ENCODE measurements at regions not wholly inside any gene's neighbourhood (a gene's known extent, or its start where the extent isn't known, plus 50 kb on each side); places are given as distances from the start of the nearest gene placed in this dataset.
"Not testable (repeated sequence)": the region's sequence is repeated elsewhere in the genome, so short reads cannot be mapped to it uniquely, and the experiment has no call there.

GRCh38 chr16:66085651-66086050 is 280.8 kb upstream of the CDH5 start:
- Mint-ChIP-seq H3K27ac (no peak overlapping the region), H3K27me3 (no peaks in the 10 kb centered on the region), H3K4me1 (no peaks in the 10 kb centered on the region), H3K4me3 (no peak overlapping the region), H3K9me3 (no peaks in the 10 kb centered on the region)
- no peak for ATAC-seq
- no peak for DNase-seq

GRCh38 chr16:66084731-66085130 is 281.8 kb upstream of the CDH5 start:
- H3K4me1 Mint-ChIP-seq, ATAC-seq, H3K4me3 Mint-ChIP-seq, H3K9me3 Mint-ChIP-seq, H3K27me3 Mint-ChIP-seq, DNase-seq, H3K27ac Mint-ChIP-seq: not testable (repeated sequence)

- no peak for DNase-seq
- H3K27me3 Mint-ChIP-seq, result no peaks in the 10 kb centered on the region
- H3K4me3 Mint-ChIP-seq, result no peak overlapping the region
These were observed 282.2 kb upstream of the CDH5 start for GRCh38 chr16:66084306-66084705.

DNA sequence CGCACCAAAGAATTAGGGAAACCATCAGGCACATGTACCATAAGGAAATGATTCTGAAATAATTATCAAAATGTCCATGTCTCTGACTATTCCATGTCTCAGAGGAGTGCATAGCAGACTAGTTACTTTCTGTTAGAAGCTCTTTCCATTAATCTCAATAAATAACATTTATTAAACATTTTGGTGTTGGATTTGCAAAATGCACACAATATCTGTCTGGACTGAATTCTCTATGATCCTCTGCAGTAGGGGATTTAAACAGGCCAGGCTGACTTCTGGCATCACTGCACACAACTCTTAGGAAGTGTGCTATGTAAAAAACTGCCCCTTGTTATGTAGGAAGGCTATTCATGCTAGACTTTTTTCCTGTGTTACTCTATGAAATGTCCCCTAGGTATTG is 283.3 kb upstream of the CDH5 start:
- Mint-ChIP-seq H3K4me1 (no peaks in the 10 kb centered on the region), H3K27me3 (peaks cover 6% of the 10 kb centered on the region), H3K4me3 (no peak overlapping the region), H3K27ac (no peak overlapping the region), H3K9me3 (peaks cover 0 to 4% of the 10 kb centered on the region in 2 donors)
- DNase-seq (no peak), ATAC-seq (no peak)

More at GRCh38 chr16:66084306-66084705, 282.2 kb upstream of the CDH5 start:
- Mint-ChIP-seq H3K4me1 (no peaks in the 10 kb centered on the region), H3K9me3 (no peaks in the 10 kb centered on the region), H3K27ac (no peak overlapping the region)
- ATAC-seq, result no peak

GRCh38 chr16:66082424-66082823 is 284.1 kb upstream of the CDH5 start:
- H3K27me3 Mint-ChIP-seq, result peaks cover 7% of the 10 kb centered on the region
- DNase-seq (no peak), ATAC-seq (no peak)
- H3K4me3 Mint-ChIP-seq, result no peak overlapping the region
- peaks cover 0 to 5% of the 10 kb centered on the region in 2 donors for H3K9me3 Mint-ChIP-seq
- H3K27ac Mint-ChIP-seq, result no peak overlapping the region
- H3K4me1 Mint-ChIP-seq, result no peaks in the 10 kb centered on the region

DNA sequence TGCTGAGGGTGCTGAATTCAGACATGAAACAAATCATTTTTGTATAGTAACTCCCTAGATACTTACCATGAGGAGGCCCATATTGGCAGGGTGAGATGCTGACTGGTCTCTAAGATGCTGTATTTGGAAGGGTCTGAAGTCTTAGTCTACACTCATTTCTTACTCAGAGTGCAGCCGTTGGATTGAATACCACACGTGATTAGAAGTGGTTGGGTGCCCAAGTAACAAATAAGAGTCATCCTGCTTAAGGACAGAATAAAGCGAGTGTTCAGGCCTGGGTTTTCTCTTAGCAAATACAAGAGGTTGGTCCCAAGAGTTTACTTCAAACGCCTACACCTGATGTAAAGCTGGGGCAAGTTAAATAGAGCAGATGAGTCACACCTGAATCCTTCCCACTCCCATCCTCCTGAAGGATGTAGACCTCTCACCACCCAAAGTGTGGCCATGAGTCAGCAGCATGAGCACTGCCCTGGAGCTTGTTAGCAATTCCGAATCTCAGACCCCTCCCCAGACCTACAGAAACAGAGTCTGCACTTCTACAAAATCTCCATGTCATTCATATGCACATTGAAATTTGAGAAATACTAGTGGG is 284.6 kb upstream of the CDH5 start:
- Mint-ChIP-seq H3K27me3 (peaks cover 7% of the 10 kb centered on the region), H3K27ac (no peak overlapping the region), H3K4me3 (no peak overlapping the region), H3K9me3 (peaks cover 0 to 5% of the 10 kb centered on the region in 2 donors), H3K4me1 (no peaks in the 10 kb centered on the region)
- ATAC-seq (no peak), DNase-seq (no peak)

GRCh38 chr16:66079671-66080334 is 286.7 kb upstream of the CDH5 start:
- DNase-seq (no peak), ATAC-seq (no peak)
- Mint-ChIP-seq H3K27ac (no peak overlapping the region), H3K9me3 (peaks cover 0 to 5% of the 10 kb centered on the region in 2 donors), H3K4me3 (no peak overlapping the region), H3K27me3 (peaks cover 7% of the 10 kb centered on the region), H3K4me1 (no peaks in the 10 kb centered on the region)

GRCh38 chr16:66070140-66070917 is 296.2 kb upstream of the CDH5 start:
- Mint-ChIP-seq H3K4me3 (no peak overlapping the region), H3K9me3 (no peaks in the 10 kb centered on the region), H3K27me3 (peaks cover 21% of the 10 kb centered on the region), H3K27ac (no peak overlapping the region), H3K4me1 (no peaks in the 10 kb centered on the region)
- DNase-seq, result no peak
- ATAC-seq, result no peak

DNA sequence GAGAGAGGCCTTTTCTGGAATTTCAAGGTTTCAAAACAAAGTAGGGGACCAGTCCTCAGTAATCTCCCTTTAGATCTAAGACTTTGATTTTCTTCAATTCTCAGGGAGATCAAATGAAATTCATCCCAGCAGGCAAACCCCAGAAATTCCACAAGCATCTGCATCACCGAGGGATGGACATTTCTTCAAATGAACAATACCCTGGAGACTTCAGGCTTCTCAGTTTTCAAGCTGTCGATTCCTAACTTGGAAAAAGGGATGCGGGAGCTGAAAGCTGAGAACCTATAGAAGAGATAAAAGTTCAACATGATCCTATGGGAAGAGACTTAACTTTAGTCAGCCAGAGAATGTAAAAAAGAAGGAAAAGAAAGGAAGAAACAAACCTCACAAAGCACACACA is 296.9 kb upstream of the CDH5 start:
- no peaks in the 10 kb centered on the region for H3K4me1 Mint-ChIP-seq

GRCh38 chr16:66066404-66066803 is 300.1 kb upstream of the CDH5 start:
- Mint-ChIP-seq H3K9me3 (no peaks in the 10 kb centered on the region), H3K27me3 (peaks cover 19% of the 10 kb centered on the region), H3K27ac (peak overlapping the region in 1 of 2 donors; percentile 30), H3K4me1 (no peaks in the 10 kb centered on the region), H3K4me3 (no peak overlapping the region)
- DNase-seq (no peak), ATAC-seq (no peak)

More for the DNA sequence above, 296.9 kb upstream of the CDH5 start:
- Mint-ChIP-seq H3K27me3 (peaks cover 27% of the 10 kb centered on the region), H3K27ac (no peak overlapping the region), H3K9me3 (no peaks in the 10 kb centered on the region), H3K4me3 (no peak overlapping the region)
- ATAC-seq (no peak), DNase-seq (no peak)

GRCh38 chr16:66065925-66066324 is 300.6 kb upstream of the CDH5 start:
- Mint-ChIP-seq H3K27me3 (peaks cover 24% of the 10 kb centered on the region), H3K4me1 (no peaks in the 10 kb centered on the region), H3K4me3 (no peak overlapping the region), H3K9me3 (no peaks in the 10 kb centered on the region), H3K27ac (no peak overlapping the region)
- DNase-seq (no peak), ATAC-seq (no peak)

DNA sequence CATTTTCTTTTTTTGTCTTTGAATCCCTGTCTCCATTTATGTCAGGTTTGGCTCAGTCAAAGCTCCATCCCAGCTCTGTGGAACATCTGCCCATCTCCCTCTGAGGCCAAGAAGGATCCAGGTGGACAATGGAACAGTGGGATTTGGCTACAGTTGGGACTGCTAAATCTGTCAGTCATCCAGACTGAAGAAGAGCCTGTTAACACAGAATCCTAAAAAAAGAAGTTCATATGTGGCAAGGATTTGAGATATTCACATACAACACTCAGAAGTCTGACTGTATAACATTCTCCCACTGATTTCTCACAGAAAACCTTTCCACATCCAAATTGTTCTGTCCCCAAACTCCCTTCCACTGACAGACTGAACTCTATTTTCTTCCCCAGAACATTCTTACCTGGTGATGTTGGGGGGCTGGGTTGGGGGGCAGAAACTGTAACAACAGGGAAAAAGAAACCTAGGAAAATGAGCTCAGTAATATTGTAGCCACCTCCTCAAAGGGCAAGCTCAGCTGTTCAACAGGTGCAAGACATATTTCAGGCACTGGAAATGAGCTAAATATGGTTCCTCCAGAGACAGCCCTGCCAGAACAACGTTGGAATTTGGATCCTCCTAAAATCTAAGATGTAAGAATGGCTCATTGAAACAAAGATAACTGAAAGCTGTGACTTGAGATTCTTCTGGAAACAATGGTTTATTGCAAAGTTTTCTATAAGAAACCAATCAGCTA is 301.5 kb upstream of the CDH5 start:
- no peak overlapping the region for H3K4me3 Mint-ChIP-seq
- H3K27me3 Mint-ChIP-seq, result peaks cover 23% of the 10 kb centered on the region
- no peaks in the 10 kb centered on the region for H3K9me3 Mint-ChIP-seq
- no peak for ATAC-seq
- no peaks in the 10 kb centered on the region for H3K4me1 Mint-ChIP-seq
- H3K27ac Mint-ChIP-seq, result no peak overlapping the region
- DNase-seq, result no peak

- Mint-ChIP-seq H3K4me1 (no peaks in the 10 kb centered on the region), H3K9me3 (no peaks in the 10 kb centered on the region), H3K27ac (no peak overlapping the region), H3K27me3 (peaks cover 10% of the 10 kb centered on the region), H3K4me3 (no peak overlapping the region)
- no peak for DNase-seq
- no peak for ATAC-seq
These were observed 307.7 kb upstream of the CDH5 start for GRCh38 chr16:66058832-66059231.

- no peaks in the 10 kb centered on the region for H3K4me1 Mint-ChIP-seq
- H3K4me3 Mint-ChIP-seq, result no peak overlapping the region
- H3K27ac Mint-ChIP-seq, result no peak overlapping the region
- H3K9me3 Mint-ChIP-seq, result no peaks in the 10 kb centered on the region
- ATAC-seq (no peak), DNase-seq (no peak)
- peaks cover 10% of the 10 kb centered on the region for H3K27me3 Mint-ChIP-seq
These were observed 308.3 kb upstream of the CDH5 start for GRCh38 chr16:66058172-66058691.

GRCh38 chr16:66057057-66057456 is 309.4 kb upstream of the CDH5 start:
- no peak for DNase-seq
- no peak overlapping the region for H3K27ac Mint-ChIP-seq
- ATAC-seq, result no peak
- no peaks in the 10 kb centered on the region for H3K4me1 Mint-ChIP-seq
- peaks cover 10% of the 10 kb centered on the region for H3K27me3 Mint-ChIP-seq
- no peaks in the 10 kb centered on the region for H3K9me3 Mint-ChIP-seq
- no peak overlapping the region for H3K4me3 Mint-ChIP-seq

Measured in stimulated activated naive CD8-positive, alpha-beta T cell treated with anti-CD3 and anti-CD28 coated beads, Interleukin-15, amount 100 ng/mL, for 72 hours (primary cell).